ENCODE measurements at regions not wholly inside any gene's neighbourhood (a gene's known extent, or its start where the extent isn't known, plus 50 kb on each side); places are given as distances from the start of the nearest gene placed in this dataset.

- H3K4me1 ChIP-seq, result no peaks in the 10 kb centered on the region
- H3K4me3 ChIP-seq, result no peak overlapping the region
- no peak for TF ChIP-seq CTCF (IDR thresholded peaks at IDR 0.05)
- no peaks in the 10 kb centered on the region for H3K9me3 ChIP-seq
- H3K36me3 ChIP-seq, result no peaks in the 10 kb centered on the region
- no peak overlapping the region for H3K27ac ChIP-seq
- DNase-seq (ENCODE audit: low spot score), result no peak
- H3K27me3 ChIP-seq, result no peaks in the 10 kb centered on the region
These were observed 336.0 kb upstream of the EEF2KMT start for GRCh38 chr16:5433587-5433986.

GRCh38 chr16:5432166-5432565 lies 334.6 kb upstream of the EEF2KMT start:
- Histone ChIP-seq H3K4me1 (no peaks in the 10 kb centered on the region), H3K9me3 (no peaks in the 10 kb centered on the region), H3K27ac (no peak overlapping the region), H3K27me3 (no peaks in the 10 kb centered on the region), H3K4me3 (no peak overlapping the region), H3K36me3 (no peaks in the 10 kb centered on the region)
- no peak for TF ChIP-seq CTCF (IDR thresholded peaks at IDR 0.05)
- DNase-seq (ENCODE audit: low spot score), result no peak

GRCh38 chr16:5430598-5430997 lies 333.0 kb upstream of the EEF2KMT start:
- Histone ChIP-seq H3K4me1 (no peaks in the 10 kb centered on the region), H3K4me3 (no peak overlapping the region), H3K36me3 (no peaks in the 10 kb centered on the region), H3K27me3 (no peaks in the 10 kb centered on the region), H3K27ac (no peak overlapping the region), H3K9me3 (no peaks in the 10 kb centered on the region)
- no peak for TF ChIP-seq CTCF (IDR thresholded peaks at IDR 0.05)
- DNase-seq (ENCODE audit: low spot score), result no peak

GRCh38 chr16:5428932-5429331 lies 331.3 kb upstream of the EEF2KMT start:
- no peak for DNase-seq (ENCODE audit: low spot score)
- TF ChIP-seq CTCF (IDR thresholded peaks at IDR 0.05), result no peak
- Histone ChIP-seq H3K4me1 (no peaks in the 10 kb centered on the region), H3K4me3 (no peak overlapping the region), H3K27me3 (no peaks in the 10 kb centered on the region), H3K9me3 (no peaks in the 10 kb centered on the region), H3K36me3 (no peaks in the 10 kb centered on the region), H3K27ac (no peak overlapping the region)

- H3K36me3 ChIP-seq, result no peaks in the 10 kb centered on the region
- H3K27ac ChIP-seq, result no peak overlapping the region
- H3K27me3 ChIP-seq, result no peaks in the 10 kb centered on the region
- no peak overlapping the region for H3K4me3 ChIP-seq
- no peak for DNase-seq (ENCODE audit: low spot score)
- no peaks in the 10 kb centered on the region for H3K4me1 ChIP-seq
- TF ChIP-seq CTCF (IDR thresholded peaks at IDR 0.05), result no peak
- no peaks in the 10 kb centered on the region for H3K9me3 ChIP-seq
These were observed 330.0 kb upstream of the EEF2KMT start for GRCh38 chr16:5427571-5427970.

- no peak for DNase-seq (ENCODE audit: low spot score)
- no peak for TF ChIP-seq CTCF (IDR thresholded peaks at IDR 0.05)
- H3K4me1 ChIP-seq, result no peaks in the 10 kb centered on the region
These were observed 325.3 kb upstream of the EEF2KMT start for GRCh38 chr16:5422643-5423496.

More at GRCh38 chr16:5422643-5423496, 325.3 kb upstream of the EEF2KMT start:
- Histone ChIP-seq H3K27ac (no peak overlapping the region), H3K9me3 (no peaks in the 10 kb centered on the region), H3K27me3 (no peaks in the 10 kb centered on the region), H3K36me3 (no peaks in the 10 kb centered on the region), H3K4me3 (no peak overlapping the region)

Measured in right atrium auricular region (tissue), 2 donors.